Sciatic nerve (tissue), 2 donors: ENCODE measurements at regions not wholly inside any gene's neighbourhood (a gene's known extent, or its start where the extent isn't known, plus 50 kb on each side); places are given as distances from the start of the nearest gene placed in this dataset.

ENCODE experiments used
- ATAC-seq: fragments of 200-7000 bp; cut with Tn5 transposase; one replicate; pipeline ENCODE4 v1.9.1; 2020; ENCODE audit warnings: mild to moderate bottlenecking, moderate library complexity
- DNase-seq: peaks from one replicate; pipeline ENCODE4 v3.0.0-alpha.2; 2020; ENCODE audit warnings: low spot score
- intact Hi-C: fragments of 100-400 bp; cut with DNase I; formaldehyde crosslinking; loops from one replicate; pipeline ENCODE4 v1.14.2; 2022
- donor health status: DM: no; HTN: no; CAD: no.
- donor health status: DM: no; HTN: no; CAD: no.

DNA sequence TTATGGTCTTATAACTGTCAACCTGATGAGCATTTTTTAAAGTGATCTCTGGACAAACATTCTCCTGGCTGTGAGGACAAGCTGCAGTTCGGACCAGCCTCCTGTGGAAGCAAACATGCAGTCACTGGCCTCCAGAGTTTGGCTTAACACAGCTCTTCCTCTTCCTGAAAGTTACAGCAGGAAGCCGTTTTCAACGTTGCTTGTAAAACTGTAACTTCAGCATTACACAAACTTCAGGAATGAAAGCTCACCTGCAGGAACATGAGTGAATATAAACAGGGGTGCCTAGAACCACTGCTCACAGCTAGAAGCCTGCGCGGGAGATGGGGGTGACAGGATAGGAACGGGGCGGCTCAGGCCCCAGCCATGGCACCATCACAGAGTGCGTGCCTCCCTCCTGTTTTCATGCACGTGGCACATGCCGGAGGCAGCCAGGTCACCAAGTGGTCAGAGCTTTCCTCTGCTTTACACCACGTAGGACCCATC, 292.9 kb upstream of the PITRM1 start:
- intact Hi-C loops: loop anchor here (5.0 kb wide), 1 partner anchor 317 kb away; no protein-coding TSS in a partner anchor
- peak; percentile 60 for DNase-seq
- ATAC-seq: no peak

DNA sequence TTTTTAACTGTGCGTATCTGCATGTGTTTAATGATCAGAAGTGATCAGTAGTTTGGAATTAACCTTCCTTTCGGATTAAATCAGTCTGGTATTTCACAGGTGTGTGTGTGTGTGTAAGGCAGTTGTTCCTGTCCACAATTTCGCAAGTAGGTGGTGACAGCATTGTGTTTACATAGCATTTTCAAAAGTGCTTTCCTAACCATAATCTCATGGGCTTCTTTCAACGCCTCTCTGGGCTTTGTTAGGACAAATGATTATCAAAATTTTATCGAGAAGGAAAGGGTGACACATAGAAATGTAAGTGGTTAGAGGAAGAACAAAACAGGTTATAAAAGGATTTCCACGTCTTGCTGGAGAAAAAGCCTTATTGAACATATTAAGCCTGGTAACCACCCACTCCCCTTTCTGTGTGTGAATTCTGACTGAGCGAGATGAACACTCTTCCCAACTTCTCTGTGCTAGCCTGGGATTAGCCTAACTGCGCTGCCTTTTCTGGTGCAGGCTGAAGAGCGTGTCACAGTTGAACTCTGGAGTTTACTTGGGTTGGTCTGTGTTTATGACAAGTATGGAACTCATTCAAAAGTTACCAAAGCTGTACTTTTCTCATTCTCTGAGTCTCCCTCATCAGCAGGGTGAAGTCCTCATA, 292.3 kb upstream of the PITRM1 start:
- ATAC-seq (no peak), DNase-seq (no peak)
- intact Hi-C loops: loop anchor here (5.0 kb wide), 1 partner anchor 317 kb away; no protein-coding TSS in a partner anchor

DNA sequence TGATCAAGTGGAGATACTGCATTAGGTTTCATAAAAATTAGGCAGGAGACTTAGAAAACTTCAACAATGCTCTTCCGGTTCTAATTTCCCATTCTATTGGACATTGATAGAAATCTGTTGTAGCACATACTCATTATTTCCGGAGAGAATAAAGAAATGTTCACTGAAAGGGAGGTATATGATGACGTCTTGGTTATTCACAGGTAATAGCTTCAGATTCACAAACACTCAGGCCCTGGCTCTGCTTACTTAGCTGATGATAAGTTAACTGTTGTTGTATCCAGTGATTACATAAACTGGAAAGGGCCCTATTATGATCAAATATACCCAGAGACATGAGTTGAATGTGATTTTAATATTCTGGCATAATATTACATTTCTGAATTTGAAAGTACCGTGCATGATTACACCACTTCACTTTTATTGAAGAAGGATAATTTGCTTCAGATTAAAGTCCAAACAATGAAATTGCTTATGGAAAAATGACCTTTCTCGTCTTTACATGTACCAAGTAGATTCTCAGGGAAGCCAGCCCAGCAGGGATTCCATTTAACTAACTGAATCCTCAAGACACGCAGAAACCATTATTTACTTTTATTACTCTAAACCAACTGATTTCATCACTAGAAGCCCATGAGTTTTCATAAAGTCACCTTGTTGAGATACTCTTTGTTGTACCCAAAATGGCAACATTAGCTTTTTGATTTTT, 288.0 kb upstream of the PITRM1 start:
- ATAC-seq (no peak), DNase-seq (no peak)
- intact Hi-C loops: no loop called here

DNA sequence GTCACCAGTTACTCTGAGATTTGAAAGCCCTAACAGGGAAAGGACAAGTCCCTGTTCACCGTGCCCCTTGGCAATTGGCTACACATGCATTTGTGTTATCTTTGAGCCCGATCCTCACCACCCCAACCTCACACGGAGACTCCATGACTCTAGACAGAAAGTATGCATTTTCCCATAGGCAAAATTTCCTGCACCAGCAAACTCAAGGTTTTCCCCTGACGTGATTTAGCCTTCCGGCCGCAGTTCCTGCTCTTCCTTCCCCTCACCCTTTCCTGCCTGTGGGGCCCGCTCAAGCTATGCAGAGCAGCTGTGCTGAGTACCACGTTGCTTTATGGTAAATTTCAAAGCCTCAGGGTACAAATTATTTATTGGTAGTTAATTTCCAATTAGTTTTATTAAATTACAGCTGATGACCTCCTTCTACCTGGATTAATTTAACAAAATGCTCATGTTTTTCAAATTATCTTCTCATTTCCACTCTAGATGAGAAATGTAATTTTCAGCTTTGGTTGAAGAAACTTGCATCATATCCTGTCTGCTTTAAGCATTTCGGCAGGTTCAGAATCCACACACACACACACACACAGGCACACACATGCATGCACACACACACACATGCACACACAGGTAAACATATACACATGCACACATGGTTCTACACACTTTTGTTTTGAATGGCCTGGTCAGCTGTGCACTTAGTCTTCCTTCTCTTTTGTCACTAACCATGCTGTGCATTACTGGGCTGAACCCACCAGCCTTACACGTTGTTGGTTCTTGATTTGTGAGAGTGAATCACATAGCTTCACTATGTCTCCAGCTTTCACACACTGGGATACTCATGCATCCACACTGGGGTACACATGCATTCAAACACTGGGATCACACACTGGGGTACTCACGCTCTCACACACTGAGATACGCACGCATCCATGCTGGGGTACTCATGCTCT, 283.1 kb upstream of the PITRM1 start:
- DNase-seq (no peak), ATAC-seq (no peak)
- intact Hi-C loops: no loop called here

DNA sequence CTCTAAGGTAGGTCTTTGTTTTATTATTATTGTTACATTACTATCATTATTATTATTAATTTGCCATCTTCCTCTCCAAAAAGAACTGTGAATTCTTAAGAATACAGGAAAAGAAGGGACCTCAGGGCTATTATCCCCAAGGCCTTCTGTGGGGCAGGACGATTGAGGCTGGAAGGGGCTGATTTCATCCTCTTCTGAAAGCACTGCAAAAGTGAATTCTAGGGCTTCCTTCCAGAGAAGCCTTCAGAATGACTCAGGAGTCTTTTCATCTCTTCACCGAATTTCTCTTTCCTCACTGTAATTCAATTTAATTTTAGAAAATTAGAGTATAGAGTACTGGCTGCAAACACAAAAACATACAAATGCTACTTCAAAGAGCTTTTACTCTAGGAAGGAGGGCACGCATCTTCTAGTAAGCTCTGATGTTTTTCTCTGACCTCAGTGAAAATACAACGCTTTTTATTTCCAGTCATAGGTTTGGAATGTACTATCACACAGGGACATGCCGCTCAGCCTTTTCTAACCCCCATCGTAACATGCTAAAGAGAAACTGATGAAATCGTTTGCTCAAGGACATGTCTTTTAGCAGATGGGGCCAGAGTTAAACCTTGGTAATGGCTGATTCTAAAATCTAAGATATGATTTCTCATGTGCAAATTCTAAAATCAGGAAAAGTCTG, 280.2 kb upstream of the PITRM1 start:
- DNase-seq (no peak), ATAC-seq (peak; percentile 90)
- intact Hi-C loops: no loop called here

DNA sequence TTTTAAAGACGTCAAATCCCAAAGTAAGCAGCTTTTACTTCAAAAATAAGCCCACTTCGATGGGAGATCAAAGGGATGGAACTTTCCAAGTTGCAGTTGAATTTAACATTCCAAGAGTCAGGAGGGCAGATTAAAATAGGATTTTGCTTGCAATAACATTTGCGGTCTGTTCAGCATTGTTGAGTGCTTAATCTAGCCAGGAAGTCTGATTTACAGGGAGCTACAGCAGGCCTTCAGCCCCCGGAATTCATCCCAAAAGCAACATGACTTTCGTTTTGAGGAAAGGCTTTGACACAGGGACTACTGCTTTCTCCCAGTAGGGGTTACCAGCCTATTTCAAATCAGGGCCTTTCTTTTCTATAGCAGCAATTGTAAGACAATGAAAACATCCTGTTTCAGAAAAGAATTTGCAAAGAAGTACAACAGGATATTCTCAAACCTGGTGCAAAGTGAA, 279.6 kb upstream of the PITRM1 start:
- ATAC-seq (peak; percentile 87), DNase-seq (no peak)
- intact Hi-C loops: no loop called here

DNA sequence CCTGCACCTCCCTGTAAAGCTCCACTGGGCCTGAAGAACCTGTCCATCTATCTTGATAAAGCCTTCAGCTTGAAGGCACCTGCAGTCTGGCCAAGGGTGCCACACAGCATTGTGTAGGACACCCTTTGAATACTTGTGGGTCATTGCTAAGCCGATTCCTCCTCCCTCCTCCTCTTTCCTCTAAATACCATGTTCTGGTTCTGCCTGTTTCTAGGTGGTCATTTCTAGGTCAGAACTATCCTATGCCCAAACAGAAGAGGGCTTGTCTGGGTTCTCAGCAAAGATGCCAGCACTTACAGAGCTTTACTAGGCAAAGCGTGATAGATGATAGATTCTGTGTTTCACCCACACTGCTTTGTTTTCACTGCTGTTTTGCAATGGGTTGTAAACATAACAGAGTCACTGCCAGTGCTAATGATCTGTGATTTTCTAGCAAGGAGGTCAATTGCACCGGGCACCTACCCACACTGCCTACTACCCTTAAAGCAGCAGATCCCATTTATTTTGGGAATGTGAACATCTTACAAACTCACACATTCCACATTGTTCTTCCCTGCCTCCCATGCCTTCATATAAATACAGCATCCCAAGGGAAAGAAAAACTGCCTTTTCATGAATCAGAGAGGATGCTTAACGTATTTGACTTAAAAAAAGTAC, 279.1 kb upstream of the PITRM1 start:
- ATAC-seq (peak; percentile 9), DNase-seq (no peak)
- intact Hi-C loops: no loop called here

DNA sequence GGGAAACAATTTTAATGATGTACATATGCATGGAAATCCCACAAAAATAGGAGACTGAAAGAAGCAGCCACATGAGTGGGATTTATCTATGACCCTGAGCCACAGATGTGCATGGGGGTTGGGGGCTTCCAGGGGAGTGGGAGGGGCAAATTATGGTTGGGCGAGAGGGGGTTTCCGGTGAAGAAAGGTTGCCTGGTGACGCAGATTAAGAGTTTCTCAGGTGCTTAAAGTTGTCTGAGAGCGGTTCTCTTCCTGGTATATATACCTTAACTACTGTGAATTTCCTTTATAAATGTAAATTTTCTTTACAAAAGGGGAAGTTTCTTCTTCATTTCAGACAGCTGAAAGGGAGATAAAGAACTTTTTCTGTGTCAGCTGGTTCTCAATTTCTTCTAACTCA, 273.6 kb upstream of the PITRM1 start:
- no peak for ATAC-seq
- no peak for DNase-seq
- intact Hi-C loops: no loop called here

DNA sequence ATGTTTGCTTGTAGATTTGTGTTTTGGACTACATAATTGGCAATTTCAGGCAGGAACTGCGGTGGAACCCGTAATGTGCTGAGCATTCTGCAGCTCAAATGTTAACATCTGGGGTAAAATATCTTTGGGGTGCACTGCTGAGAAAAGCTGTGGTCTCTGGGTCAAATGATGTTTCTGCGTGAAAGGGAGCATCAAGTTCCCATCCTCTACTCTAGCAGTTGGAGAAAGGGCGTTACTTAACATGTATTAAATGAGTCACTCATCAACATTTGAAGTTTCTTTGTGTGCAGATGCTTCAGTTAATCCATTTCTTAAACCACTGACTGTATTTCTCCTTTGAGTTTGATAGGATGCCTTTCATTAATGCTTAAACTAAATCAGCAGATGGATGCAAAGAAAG, 273.1 kb upstream of the PITRM1 start:
- intact Hi-C loops: no loop called here
- no peak for ATAC-seq
- DNase-seq: no peak

DNA sequence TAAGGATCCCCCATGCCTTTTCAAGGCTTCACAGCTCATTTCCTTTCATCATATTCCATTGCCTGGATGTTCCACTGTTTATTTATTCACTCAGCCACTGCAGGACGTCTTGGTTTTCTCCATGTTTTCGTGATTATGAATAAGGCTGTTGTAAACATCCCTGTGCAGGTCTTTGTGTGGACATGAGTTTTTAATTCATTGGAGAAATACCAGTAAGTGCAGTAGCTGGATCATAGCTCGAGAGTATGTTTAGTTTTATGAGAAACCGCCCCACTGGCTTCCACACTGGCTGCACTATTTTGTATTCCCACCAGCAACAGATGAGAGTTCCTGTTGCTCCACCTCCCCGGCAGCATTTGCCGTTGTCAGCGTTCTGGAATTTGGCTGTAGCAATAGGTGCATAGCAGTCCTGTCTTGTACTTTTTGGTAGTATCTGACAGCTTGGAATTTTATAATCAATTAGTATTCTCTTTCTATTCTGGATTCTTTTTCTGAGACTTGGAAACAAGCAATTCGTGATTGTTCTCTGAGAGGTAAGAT, 269.9 kb upstream of the PITRM1 start:
- DNase-seq: no peak
- no peak for ATAC-seq
- intact Hi-C loops: no loop called here

DNA sequence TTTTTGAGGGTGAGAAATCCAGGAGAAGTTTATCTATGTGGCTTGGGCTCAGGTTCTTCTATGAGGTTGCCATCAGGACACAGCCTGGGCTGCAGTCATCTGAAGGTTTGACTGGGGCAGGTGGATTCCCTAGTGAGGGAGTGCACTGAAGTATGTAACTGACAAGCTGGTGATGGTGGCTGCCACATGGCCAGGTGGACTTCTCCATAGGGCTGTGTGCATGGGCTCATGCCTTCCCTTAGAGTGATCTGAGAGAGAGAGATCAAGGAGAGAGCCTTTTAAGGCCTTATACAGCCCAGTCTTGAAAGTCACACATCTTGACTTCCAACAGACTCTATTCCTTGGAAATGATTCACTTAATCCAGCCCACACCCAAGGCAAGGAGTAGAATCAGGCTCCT, 266.6 kb upstream of the PITRM1 start:
- no peak for ATAC-seq
- intact Hi-C loops: no loop called here
- no peak for DNase-seq

DNA sequence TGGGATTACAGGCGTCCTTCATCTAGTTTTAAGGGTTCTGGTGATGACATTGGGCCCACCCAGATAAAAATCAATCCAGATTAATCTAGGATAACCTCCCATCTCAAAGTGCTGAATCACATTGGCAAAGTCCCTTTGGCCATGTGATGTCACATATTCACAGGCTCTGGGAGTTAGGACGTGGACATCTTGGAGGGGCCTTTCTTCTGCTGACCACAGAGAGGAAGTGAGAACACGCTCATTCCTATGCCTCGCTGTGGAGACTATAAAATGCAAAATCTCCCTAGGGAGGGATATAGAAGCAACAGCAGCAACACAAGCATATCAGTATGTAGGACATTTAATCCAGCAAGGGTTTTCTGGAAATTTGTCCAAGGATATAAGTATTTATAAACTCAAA, 266.0 kb upstream of the PITRM1 start:
- ATAC-seq (no peak), DNase-seq (no peak)
- intact Hi-C loops: no loop called here

DNA sequence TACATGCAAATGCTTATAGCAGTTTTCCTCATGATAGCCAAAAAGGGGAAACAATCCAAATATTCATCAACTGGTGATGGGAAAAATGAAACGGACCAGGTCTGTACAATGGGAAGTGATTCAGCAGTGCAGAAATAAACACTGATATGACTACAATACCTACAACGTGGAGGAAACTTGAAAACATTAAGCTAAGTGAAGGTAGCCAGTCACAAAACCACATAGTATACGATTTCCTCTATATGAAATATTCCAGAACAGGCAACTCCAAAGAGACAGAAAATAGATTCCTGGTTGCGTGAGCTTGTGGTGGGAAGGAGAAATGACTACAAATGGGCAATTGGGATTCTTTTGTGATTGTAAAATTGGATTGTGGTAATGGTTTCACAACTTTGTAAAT, 263.1 kb upstream of the PITRM1 start:
- ATAC-seq: no peak
- no peak for DNase-seq
- intact Hi-C loops: no loop called here

DNA sequence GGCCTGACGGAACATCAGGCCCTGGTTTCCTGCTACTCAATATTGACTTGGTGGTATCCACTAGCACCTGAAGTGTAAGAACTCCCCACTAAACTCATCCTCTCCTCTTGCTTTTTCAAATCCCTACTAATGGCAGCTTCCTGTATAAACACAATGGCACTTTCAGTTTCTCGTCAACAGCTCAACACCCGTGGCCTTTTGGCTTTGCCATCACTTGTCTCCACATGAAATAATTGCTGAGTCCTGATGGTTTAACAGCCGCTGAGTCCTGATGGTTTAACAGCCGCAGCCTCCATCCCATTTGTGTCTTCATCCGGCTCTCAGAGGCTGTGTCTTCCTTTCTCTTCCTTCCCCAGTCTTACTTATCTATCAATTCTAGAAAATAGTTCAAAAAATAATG, 261.4 kb upstream of the PITRM1 start:
- intact Hi-C loops: no loop called here
- no peak for DNase-seq
- ATAC-seq: no peak

DNA sequence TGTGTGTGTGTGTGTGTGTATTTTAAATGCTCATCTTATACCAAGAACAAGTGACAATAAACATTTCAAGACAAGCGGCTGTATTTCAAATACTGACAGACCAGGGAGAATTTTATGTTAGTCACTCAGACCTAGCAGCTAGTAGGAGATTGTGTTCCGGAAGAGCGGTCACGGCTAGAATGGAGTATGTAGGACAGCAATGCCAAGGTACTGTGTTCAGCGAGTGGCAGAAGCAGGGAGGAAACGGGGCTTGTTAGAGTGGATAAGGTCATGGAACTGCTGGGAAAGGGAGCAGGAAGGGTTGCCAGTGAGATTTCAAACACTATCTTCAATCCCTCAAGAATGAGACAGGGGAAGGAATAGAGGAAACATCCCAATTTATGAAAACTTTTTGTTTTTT, 260.5 kb upstream of the PITRM1 start:
- intact Hi-C loops: no loop called here
- ATAC-seq: no peak
- DNase-seq: no peak

DNA sequence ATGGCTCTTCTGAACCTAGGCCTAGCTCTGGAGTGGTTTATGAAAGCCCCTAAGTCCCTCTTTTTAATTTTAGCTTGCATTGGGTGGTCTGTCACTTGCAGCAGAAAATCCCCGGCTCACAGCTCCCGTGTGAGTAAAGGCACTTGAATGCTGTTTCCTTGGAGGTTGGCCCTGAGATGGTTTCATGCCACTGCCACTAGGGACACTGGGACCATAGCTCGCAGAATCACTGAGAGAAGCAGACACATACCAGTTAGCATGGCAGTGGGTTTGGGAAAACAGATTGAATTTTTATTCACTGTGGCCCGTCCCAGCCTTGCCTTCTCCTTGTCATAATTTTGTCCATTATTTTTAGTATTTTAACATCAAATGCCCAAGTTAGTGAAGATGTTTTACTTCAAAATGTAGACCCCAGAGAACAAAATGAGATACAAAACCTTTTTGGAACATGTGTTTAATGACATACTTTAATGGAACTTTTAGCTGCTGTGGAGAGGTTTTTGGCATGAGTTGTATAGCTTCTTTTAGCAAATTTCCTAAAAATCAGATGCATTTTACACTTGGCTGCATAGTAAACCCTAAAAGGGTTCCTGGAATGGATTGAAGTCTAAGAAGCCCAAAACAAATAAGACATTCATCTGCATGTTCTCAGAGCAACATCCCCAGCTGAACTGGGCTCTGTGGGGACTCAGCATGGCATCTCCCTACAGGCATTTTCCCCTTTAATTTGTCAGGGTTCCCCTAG, 259.7 kb upstream of the PITRM1 start:
- ATAC-seq: peak; percentile 49
- intact Hi-C loops: no loop called here
- no peak for DNase-seq

DNA sequence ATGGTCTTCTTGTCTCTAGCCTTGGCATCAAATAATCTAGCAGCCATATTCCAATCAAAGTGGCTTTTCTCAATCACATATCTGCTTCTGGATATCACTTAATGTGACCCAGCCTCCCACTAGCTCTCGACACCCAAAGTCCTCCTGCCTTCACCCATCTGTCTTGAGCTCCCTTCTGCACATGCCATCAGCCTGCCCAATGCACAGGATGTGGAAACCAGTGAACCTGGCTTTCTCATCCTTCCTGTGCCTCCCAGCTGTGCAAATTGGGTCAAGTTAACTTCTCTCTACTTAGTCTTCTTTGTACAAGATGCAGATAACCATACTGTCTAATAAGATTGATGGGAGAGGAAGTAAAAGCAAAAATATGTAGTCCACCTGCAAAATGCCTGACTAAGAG, 257.9 kb upstream of the PITRM1 start:
- intact Hi-C loops: no loop called here
- no peak for ATAC-seq

DNA sequence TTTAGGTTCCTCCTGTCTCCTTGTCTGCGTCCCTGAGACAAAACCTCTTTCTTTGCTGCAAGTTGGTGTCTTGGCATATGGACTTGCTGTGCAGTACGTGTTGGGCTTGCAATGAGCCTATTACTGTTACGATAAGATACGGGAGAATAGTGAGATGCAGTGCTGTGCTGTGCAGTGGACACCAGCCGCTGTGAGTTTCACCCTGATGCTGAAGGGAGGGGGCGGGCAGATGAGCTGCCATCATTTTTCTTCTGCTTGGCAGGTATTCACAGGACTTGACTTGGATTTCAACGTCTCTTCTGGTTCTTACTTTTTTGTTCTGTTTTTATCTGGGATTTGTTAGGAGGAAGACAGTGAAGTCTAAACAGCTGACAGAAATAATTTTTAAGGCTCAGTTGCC, 257.1 kb upstream of the PITRM1 start:
- DNase-seq (no peak), ATAC-seq (no peak)
- intact Hi-C loops: no loop called here

More for the DNA sequence above, 257.9 kb upstream of the PITRM1 start:
- no peak for DNase-seq
